CD8-positive, alpha-beta memory T cell (primary cell): ENCODE measurements at regions not wholly inside any gene's neighbourhood (a gene's known extent, or its start where the extent isn't known, plus 50 kb on each side); places are given as distances from the start of the nearest gene placed in this dataset.
A peak's percentile ranks its signal among the peaks of the same experiment; 100 is the strongest.

ENCODE experiments used
- CTCF ChIA-PET: fragments of 350-600 bp; sonication (Branson Sonifier 250); formaldehyde crosslinking; loops from one replicate; lab custom pipeline; 2021; ENCODE audit warnings: antibody characterized with exemption; lab: Charles Lee
- POLR2A ChIA-PET: fragments of 350-600 bp; sonication (Branson Sonifier 250); formaldehyde crosslinking; loops from one replicate; lab custom pipeline; 2021; ENCODE audit warnings: antibody characterized with exemption; lab: Charles Lee
- DNase-seq, 5 donors: peaks; one replicate each; pipeline versions ENCODE4 v3.0.0 to v3.0.0-alpha.2; 2020 to 2022; ENCODE audit warnings: mixed read lengths in 1 of 5
- H3K27ac ChIP-seq: one replicate; pipeline ENCODE4 v1.7.0; 2013; ENCODE audit warnings: low read depth, mild to moderate bottlenecking, low read length, moderate library complexity
- H3K27me3 ChIP-seq: 2 replicates; pipeline ENCODE4 v1.7.0; 2013; ENCODE audit warnings: low read length, mild to moderate bottlenecking; ENCODE audit not compliant: insufficient read depth, poor library complexity, severe bottlenecking
- H3K36me3 ChIP-seq: 2 replicates; pipeline ENCODE4 v1.7.0; 2013; ENCODE audit warnings: mild to moderate bottlenecking, low read length, moderate library complexity; ENCODE audit not compliant: insufficient read depth
- H3K4me1 ChIP-seq: 2 replicates; pipeline ENCODE4 v1.7.0; 2013; ENCODE audit warnings: mild to moderate bottlenecking, low read length, moderate library complexity; ENCODE audit not compliant: insufficient read depth
- H3K4me3 ChIP-seq: 2 replicates; pipeline ENCODE4 v1.7.0; 2013; ENCODE audit warnings: mild to moderate bottlenecking, low read length
- H3K9me3 ChIP-seq: 2 replicates; pipeline ENCODE4 v1.7.0; 2013; ENCODE audit warnings: mild to moderate bottlenecking, low read length
- H3K27ac Mint-ChIP-seq, 8 donors: one replicate each; pipeline ENCODE4 v1.8.0; 2020 to 2021; ENCODE audit warnings: mixed read lengths in 8 of 8, mild to moderate bottlenecking in 6 of 8, inconsistent platforms in 3 of 8, moderate library complexity in 3 of 8
- H3K27me3 Mint-ChIP-seq, 2 donors: one replicate each; pipeline ENCODE4 v1.8.0; 2020 to 2021; ENCODE audit warnings: mixed read lengths in 2 of 2, mild to moderate bottlenecking in 1 of 2, moderate library complexity in 1 of 2
- H3K36me3 Mint-ChIP-seq, 3 donors: one replicate each; pipeline ENCODE4 v1.8.0; 2020 to 2021; ENCODE audit warnings: mixed read lengths in 3 of 3, inconsistent platforms in 1 of 3, mild to moderate bottlenecking in 1 of 3
- H3K4me1 Mint-ChIP-seq, 3 donors: one replicate each; pipeline ENCODE4 v1.8.0; 2020 to 2021; ENCODE audit warnings: mixed read lengths in 3 of 3, inconsistent platforms in 1 of 3, mild to moderate bottlenecking in 1 of 3
- H3K4me3 Mint-ChIP-seq, 7 donors: one replicate each; pipeline ENCODE4 v1.8.0; 2020 to 2021; ENCODE audit warnings: mixed read lengths in 7 of 7, mild to moderate bottlenecking in 6 of 7, moderate library complexity in 4 of 7, inconsistent platforms in 2 of 7
- H3K9me3 Mint-ChIP-seq, 5 donors: one replicate each; pipeline ENCODE4 v1.8.0; 2020 to 2022; ENCODE audit warnings: mixed read lengths in 5 of 5, mild to moderate bottlenecking in 3 of 5, moderate library complexity in 2 of 5, inconsistent platforms in 1 of 5

- Histone ChIP-seq H3K36me3 (no peaks in the 10 kb centered on the region), H3K4me3 (no peak overlapping the region), H3K27me3 (no peaks in the 10 kb centered on the region), H3K9me3 (no peaks in the 10 kb centered on the region), H3K4me1 (no peaks in the 10 kb centered on the region), H3K27ac (no peak overlapping the region)
- Mint-ChIP-seq H3K36me3 (no peaks in the 10 kb centered on the region), H3K4me3 (no peak overlapping the region), H3K27me3 (peaks cover 0 to 2% of the 10 kb centered on the region in 2 donors), H3K4me1 (no peaks in the 10 kb centered on the region), H3K27ac (no peak overlapping the region), H3K9me3 (peaks cover 0 to 8% (median 0%) of the 10 kb centered on the region in 5 donors)
- no peak for DNase-seq
- ChIA-PET POLR2A (no interaction called here), CTCF (no interaction called here)
These were observed 283.1 kb upstream of the NWD2 start for GRCh38 chr4:36961420-36961819.

GRCh38 chr4:36966756-36967460 is 277.6 kb upstream of the NWD2 start:
- H3K27ac ChIP-seq, result no peak overlapping the region
- no peak for DNase-seq
- no peaks in the 10 kb centered on the region for H3K27me3 ChIP-seq
- Mint-ChIP-seq H3K27ac (no peak overlapping the region), H3K9me3 (peaks cover 0 to 8% (median 2%) of the 10 kb centered on the region in 5 donors), H3K4me3 (no peak overlapping the region), H3K36me3 (no peaks in the 10 kb centered on the region), H3K27me3 (peaks cover 0 to 2% of the 10 kb centered on the region in 2 donors), H3K4me1 (no peaks in the 10 kb centered on the region)
- ChIA-PET CTCF (no interaction called here), POLR2A (no interaction called here)
- H3K4me3 ChIP-seq, result no peak overlapping the region
- H3K9me3 ChIP-seq, result no peaks in the 10 kb centered on the region
- no peaks in the 10 kb centered on the region for H3K4me1 ChIP-seq
- H3K36me3 ChIP-seq, result no peaks in the 10 kb centered on the region

- POLR2A ChIA-PET, result no interaction called here
- no peaks in the 10 kb centered on the region for H3K36me3 ChIP-seq
- CTCF ChIA-PET, result no interaction called here
- no peaks in the 10 kb centered on the region for H3K9me3 ChIP-seq
- H3K27me3 ChIP-seq, result no peaks in the 10 kb centered on the region
- no peaks in the 10 kb centered on the region for H3K4me1 Mint-ChIP-seq
- H3K9me3 Mint-ChIP-seq, result peaks cover 0 to 5% (median 1%) of the 10 kb centered on the region in 5 donors
- DNase-seq, result no peak
- no peak overlapping the region for H3K27ac Mint-ChIP-seq
- no peak overlapping the region for H3K4me3 Mint-ChIP-seq
- no peaks in the 10 kb centered on the region for H3K4me1 ChIP-seq
- H3K27ac ChIP-seq, result no peak overlapping the region
- no peaks in the 10 kb centered on the region for H3K36me3 Mint-ChIP-seq
- H3K4me3 ChIP-seq, result no peak overlapping the region
- no peaks in the 10 kb centered on the region for H3K27me3 Mint-ChIP-seq
These were observed 265.0 kb upstream of the NWD2 start for GRCh38 chr4:36979533-36979932.

GRCh38 chr4:36990128-36990872 is 254.2 kb upstream of the NWD2 start:
- POLR2A ChIA-PET, result no interaction called here
- Mint-ChIP-seq H3K27me3 (no peaks in the 10 kb centered on the region), H3K27ac (no peak overlapping the region), H3K4me1 (no peaks in the 10 kb centered on the region), H3K36me3 (no peaks in the 10 kb centered on the region), H3K4me3 (no peak overlapping the region), H3K9me3 (peaks cover 0 to 5% (median 2%) of the 10 kb centered on the region in 5 donors)
- CTCF ChIA-PET, result no interaction called here
- no peak for DNase-seq
- Histone ChIP-seq H3K4me1 (no peaks in the 10 kb centered on the region), H3K27me3 (no peaks in the 10 kb centered on the region), H3K27ac (no peak overlapping the region), H3K9me3 (no peaks in the 10 kb centered on the region), H3K36me3 (no peaks in the 10 kb centered on the region), H3K4me3 (no peak overlapping the region)

GRCh38 chr4:36997727-36998126 is 246.8 kb upstream of the NWD2 start:
- Mint-ChIP-seq H3K36me3 (no peaks in the 10 kb centered on the region), H3K4me1 (no peaks in the 10 kb centered on the region), H3K27me3 (no peaks in the 10 kb centered on the region), H3K9me3 (peaks cover 0 to 10% (median 2%) of the 10 kb centered on the region in 5 donors), H3K4me3 (no peak overlapping the region), H3K27ac (no peak overlapping the region)
- Histone ChIP-seq H3K4me3 (no peak overlapping the region), H3K4me1 (no peaks in the 10 kb centered on the region), H3K27ac (no peak overlapping the region), H3K9me3 (no peaks in the 10 kb centered on the region), H3K27me3 (no peaks in the 10 kb centered on the region), H3K36me3 (no peaks in the 10 kb centered on the region)
- ChIA-PET POLR2A (no interaction called here), CTCF (no interaction called here)
- no peak for DNase-seq

GRCh38 chr4:37000281-37000680 is 244.3 kb upstream of the NWD2 start:
- Mint-ChIP-seq H3K9me3 (peaks cover 0 to 10% (median 6%) of the 10 kb centered on the region in 5 donors), H3K4me3 (no peak overlapping the region), H3K27ac (no peak overlapping the region), H3K36me3 (no peaks in the 10 kb centered on the region), H3K4me1 (no peaks in the 10 kb centered on the region), H3K27me3 (no peaks in the 10 kb centered on the region)
- Histone ChIP-seq H3K4me1 (no peaks in the 10 kb centered on the region), H3K36me3 (no peaks in the 10 kb centered on the region), H3K9me3 (no peaks in the 10 kb centered on the region), H3K27ac (no peak overlapping the region), H3K27me3 (no peaks in the 10 kb centered on the region), H3K4me3 (no peak overlapping the region)
- CTCF ChIA-PET, result no interaction called here
- no peak for DNase-seq
- POLR2A ChIA-PET, result no interaction called here

- peaks cover 0 to 12% (median 10%) of the 10 kb centered on the region in 5 donors for H3K9me3 Mint-ChIP-seq
- H3K4me1 Mint-ChIP-seq, result no peaks in the 10 kb centered on the region
- ChIA-PET CTCF (no interaction called here), POLR2A (no interaction called here)
- Histone ChIP-seq H3K36me3 (no peaks in the 10 kb centered on the region), H3K27ac (peak overlapping the region; percentile 61), H3K9me3 (no peaks in the 10 kb centered on the region), H3K4me1 (no peaks in the 10 kb centered on the region), H3K4me3 (no peak overlapping the region), H3K27me3 (no peaks in the 10 kb centered on the region)
- H3K4me3 Mint-ChIP-seq, result no peak overlapping the region
- no peaks in the 10 kb centered on the region for H3K27me3 Mint-ChIP-seq
- H3K27ac Mint-ChIP-seq, result no peak overlapping the region
- DNase-seq, result peak in 1 of 5 donors; percentile 31
- no peaks in the 10 kb centered on the region for H3K36me3 Mint-ChIP-seq
These were observed 242.7 kb upstream of the NWD2 start for GRCh38 chr4:37001688-37002436.

GRCh38 chr4:37002625-37003024 is 241.9 kb upstream of the NWD2 start:
- ChIA-PET POLR2A (no interaction called here), CTCF (no interaction called here)
- H3K27ac ChIP-seq, result peak overlapping the region; percentile 61
- no peak for DNase-seq
- Mint-ChIP-seq H3K4me3 (no peak overlapping the region), H3K4me1 (no peaks in the 10 kb centered on the region), H3K27ac (no peak overlapping the region), H3K36me3 (no peaks in the 10 kb centered on the region), H3K9me3 (peaks cover 0 to 12% (median 10%) of the 10 kb centered on the region in 5 donors), H3K27me3 (no peaks in the 10 kb centered on the region)
- no peaks in the 10 kb centered on the region for H3K4me1 ChIP-seq
- H3K9me3 ChIP-seq, result no peaks in the 10 kb centered on the region
- H3K36me3 ChIP-seq, result no peaks in the 10 kb centered on the region
- no peaks in the 10 kb centered on the region for H3K27me3 ChIP-seq
- no peak overlapping the region for H3K4me3 ChIP-seq
